Thyroid gland (tissue), 4 donors: ENCODE measurements at regions not wholly inside any gene's neighbourhood (a gene's known extent, or its start where the extent isn't known, plus 50 kb on each side); places are given as distances from the start of the nearest gene placed in this dataset.

Source experiments
- POLR2A ChIP-seq, 2 donors: fragments of 450-650 bp; IDR thresholded peaks; one replicate each; pipeline ENCODE4 v1.6.1; 2017; ENCODE audit warnings: antibody characterized with exemption in 2 of 2, mild to moderate bottlenecking in 2 of 2, moderate library complexity in 1 of 2
- TF ChIP-seq, protein P1 (sequence below), 6 experiments: fragments of 200-600 bp in 3 of 6; fragments of 450-650 bp in 3 of 6; sonication (generic) in 3 of 6; IDR thresholded peaks; one replicate each; pipeline ENCODE4 v1.5.1; 2016 to 2019; ENCODE audit warnings: antibody characterized with exemption in 6 of 6, mild to moderate bottlenecking in 2 of 6, inconsistent platforms in 1 of 6, moderate library complexity in 1 of 6

DNA sequence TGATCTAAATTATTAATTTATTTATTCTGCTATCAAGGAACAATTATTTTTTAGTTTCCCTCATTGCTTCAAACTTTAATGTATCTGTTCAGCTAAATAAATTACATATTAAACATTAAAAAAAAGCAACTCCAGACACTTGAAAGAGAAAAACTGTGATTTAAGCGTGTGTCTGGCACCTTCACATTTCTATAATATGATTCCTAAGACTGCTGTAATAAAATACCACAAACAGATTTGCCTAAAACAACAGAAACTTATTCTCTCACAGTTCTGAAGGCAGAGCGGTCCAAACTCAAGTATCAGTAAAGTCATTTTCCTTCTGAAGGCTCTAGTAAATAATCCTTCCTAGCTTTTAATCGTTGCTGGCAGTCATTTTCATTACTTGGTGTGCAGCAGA lies 580.4 kb upstream of the KCND2 start:
- TF ChIP-seq, protein P1, sequence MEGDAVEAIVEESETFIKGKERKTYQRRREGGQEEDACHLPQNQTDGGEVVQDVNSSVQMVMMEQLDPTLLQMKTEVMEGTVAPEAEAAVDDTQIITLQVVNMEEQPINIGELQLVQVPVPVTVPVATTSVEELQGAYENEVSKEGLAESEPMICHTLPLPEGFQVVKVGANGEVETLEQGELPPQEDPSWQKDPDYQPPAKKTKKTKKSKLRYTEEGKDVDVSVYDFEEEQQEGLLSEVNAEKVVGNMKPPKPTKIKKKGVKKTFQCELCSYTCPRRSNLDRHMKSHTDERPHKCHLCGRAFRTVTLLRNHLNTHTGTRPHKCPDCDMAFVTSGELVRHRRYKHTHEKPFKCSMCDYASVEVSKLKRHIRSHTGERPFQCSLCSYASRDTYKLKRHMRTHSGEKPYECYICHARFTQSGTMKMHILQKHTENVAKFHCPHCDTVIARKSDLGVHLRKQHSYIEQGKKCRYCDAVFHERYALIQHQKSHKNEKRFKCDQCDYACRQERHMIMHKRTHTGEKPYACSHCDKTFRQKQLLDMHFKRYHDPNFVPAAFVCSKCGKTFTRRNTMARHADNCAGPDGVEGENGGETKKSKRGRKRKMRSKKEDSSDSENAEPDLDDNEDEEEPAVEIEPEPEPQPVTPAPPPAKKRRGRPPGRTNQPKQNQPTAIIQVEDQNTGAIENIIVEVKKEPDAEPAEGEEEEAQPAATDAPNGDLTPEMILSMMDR (IDR thresholded peaks at IDR 0.05): no peak
- no peak for TF ChIP-seq POLR2A (IDR thresholded peaks at IDR 0.05)
